Breast epithelium (tissue), 3 donors: ENCODE measurements at regions not wholly inside any gene's neighbourhood (a gene's known extent, or its start where the extent isn't known, plus 50 kb on each side); places are given as distances from the start of the nearest gene placed in this dataset.

Source experiments
- POLR2A ChIP-seq: fragments of 450-650 bp; IDR thresholded peaks from one replicate; pipeline ENCODE4 v1.6.1; 2016; ENCODE audit warnings: antibody characterized with exemption, mild to moderate bottlenecking, moderate library complexity
- POLR2AphosphoS5 ChIP-seq, 3 donors: sonication (generic); formaldehyde crosslinking; IDR thresholded peaks; one replicate each; pipeline ENCODE4 v1.6.1; 2017; ENCODE audit warnings: antibody characterized with exemption in 3 of 3
- TF ChIP-seq, protein P1 (sequence below), 3 donors: fragments of 450-650 bp; IDR thresholded peaks; one replicate each; pipeline ENCODE4 v1.5.1; 2016 to 2017; ENCODE audit warnings: antibody characterized with exemption in 3 of 3, mild to moderate bottlenecking in 3 of 3, moderate library complexity in 3 of 3

DNA sequence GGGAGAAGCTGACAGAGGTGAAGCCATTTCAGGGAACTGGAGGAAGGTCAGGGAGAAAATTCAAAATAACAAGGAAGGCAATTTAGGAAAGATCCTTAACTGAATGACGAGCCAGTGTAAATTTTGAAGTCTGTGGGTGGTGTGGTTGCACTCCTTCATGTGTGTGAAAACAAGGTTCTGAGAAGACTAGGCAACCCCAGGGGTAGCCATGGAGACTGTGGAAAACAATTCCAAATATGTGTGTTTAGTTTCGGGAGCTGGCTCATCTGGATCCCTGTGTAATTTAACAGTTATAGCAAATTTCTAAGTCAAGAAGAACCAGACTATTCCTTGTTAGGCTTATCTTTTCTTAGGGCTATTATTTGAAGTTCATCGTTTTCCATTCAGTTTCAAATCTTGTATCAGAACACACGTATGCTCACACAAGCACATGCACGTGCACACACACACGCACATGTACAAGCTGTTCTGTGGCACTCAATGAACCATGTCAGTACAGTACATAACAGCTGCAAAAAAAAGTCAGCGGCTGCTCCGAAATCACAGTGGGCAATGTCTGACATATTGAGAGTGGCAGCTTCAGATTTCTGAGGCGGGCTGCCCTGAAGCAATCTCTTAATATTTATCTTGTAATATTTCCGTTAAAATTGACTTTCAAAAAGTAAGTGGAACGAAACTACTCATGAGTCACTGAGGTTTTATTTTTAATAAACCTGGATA, 411.2 kb downstream of the AEBP2 start:
- TF ChIP-seq, protein P1, sequence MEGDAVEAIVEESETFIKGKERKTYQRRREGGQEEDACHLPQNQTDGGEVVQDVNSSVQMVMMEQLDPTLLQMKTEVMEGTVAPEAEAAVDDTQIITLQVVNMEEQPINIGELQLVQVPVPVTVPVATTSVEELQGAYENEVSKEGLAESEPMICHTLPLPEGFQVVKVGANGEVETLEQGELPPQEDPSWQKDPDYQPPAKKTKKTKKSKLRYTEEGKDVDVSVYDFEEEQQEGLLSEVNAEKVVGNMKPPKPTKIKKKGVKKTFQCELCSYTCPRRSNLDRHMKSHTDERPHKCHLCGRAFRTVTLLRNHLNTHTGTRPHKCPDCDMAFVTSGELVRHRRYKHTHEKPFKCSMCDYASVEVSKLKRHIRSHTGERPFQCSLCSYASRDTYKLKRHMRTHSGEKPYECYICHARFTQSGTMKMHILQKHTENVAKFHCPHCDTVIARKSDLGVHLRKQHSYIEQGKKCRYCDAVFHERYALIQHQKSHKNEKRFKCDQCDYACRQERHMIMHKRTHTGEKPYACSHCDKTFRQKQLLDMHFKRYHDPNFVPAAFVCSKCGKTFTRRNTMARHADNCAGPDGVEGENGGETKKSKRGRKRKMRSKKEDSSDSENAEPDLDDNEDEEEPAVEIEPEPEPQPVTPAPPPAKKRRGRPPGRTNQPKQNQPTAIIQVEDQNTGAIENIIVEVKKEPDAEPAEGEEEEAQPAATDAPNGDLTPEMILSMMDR (IDR thresholded peaks at IDR 0.05): no peak
- no peak for TF ChIP-seq POLR2A
- TF ChIP-seq POLR2AphosphoS5 (IDR thresholded peaks at IDR 0.05): no peak
